ENCODE measurements at regions not wholly inside any gene's neighbourhood (a gene's known extent, or its start where the extent isn't known, plus 50 kb on each side); places are given as distances from the start of the nearest gene placed in this dataset.

DNA sequence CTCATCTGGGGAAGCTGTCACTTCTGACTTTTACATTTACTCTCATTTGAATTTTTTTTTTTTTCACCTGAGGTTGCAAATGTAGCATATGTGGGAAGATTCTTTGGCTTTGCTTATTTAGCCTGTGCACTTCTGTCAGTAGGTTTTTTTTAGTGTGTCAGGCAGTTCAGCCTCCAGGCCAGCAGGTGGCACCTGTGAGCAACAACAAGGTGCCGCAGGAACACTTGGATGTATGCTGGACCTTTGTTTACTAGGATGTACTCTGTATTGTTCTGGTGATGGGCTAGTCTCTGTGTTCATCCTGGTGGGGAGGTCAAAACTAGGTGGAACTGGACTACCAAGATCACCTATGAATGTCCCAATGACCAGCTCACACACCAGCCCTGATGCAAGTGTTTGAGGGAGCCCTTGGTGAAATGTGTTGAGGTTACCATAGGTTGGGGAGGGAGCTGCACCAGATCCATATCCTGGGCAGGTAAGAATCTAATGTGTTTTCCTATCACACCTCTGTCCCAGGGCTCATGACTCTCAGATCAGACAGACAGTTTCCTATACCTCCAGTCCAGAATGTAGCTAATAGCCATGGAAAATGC, 618.2 kb downstream of the BRINP3 start:
- H3K4me1 ChIP-seq (ENCODE audit: control insufficient read depth in 1 of 2, insufficient read depth in 1 of 2, low read depth in 1 of 2, low read length in 1 of 2), result no peaks in the 10 kb centered on the region

DNA sequence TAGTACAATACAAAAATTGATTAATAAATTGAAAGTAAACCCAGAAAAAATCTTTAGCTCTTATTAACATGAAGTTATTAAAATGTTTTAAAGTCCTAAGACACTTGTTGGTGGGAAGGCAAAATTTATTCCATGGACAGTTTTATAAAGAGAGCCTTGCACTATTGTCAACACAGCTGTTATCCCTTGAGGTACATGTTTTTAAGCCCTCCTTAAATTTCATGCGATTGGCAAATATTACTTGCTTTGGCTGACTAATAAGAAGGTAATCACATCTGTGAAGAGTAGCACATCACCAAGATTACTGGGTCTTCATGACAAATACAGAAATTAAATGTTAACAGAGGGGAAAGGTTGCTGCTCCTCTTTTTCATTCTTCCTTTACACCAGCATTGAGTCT, 611.1 kb downstream of the BRINP3 start:
- Histone ChIP-seq H3K36me3 (no peaks in the 10 kb centered on the region), H3K4me3 (ENCODE audit: low read depth in 1 of 2, low read length in 1 of 2) (no peak overlapping the region), H3K4me1 (ENCODE audit: control insufficient read depth in 1 of 2, insufficient read depth in 1 of 2, low read depth in 1 of 2, low read length in 1 of 2) (no peaks in the 10 kb centered on the region), H3K27ac (no peak overlapping the region), H3K27me3 (no peaks in the 10 kb centered on the region), H3K9me3 (no peaks in the 10 kb centered on the region)
- TF ChIP-seq CTCF (IDR thresholded peaks at IDR 0.05), result no peak

More for the DNA sequence above, 618.2 kb downstream of the BRINP3 start:
- H3K4me3 ChIP-seq (ENCODE audit: low read depth in 1 of 2, low read length in 1 of 2), result no peak overlapping the region
- no peaks in the 10 kb centered on the region for H3K36me3 ChIP-seq
- no peaks in the 10 kb centered on the region for H3K9me3 ChIP-seq
- H3K27me3 ChIP-seq, result no peaks in the 10 kb centered on the region
- H3K27ac ChIP-seq, result no peak overlapping the region
- TF ChIP-seq CTCF (IDR thresholded peaks at IDR 0.05), result peak; percentile 38

DNA sequence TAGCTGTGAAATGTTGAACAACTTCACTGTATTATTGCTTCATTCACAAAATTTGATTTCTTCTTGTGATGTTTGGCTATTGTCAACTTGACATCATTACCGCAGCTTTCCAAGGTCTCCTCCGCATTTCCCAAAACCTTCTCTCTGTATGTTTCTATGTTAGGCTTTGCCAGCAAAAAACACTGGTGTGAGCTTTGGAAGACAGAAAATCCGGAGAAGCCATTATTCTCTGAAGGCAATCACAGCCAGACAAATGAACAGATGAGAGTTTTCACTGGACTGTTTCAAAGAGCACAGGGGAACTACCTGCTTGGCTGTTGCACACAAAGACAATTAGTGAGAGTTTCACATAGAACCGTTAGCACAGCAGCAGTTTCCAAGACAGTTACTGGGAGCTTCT, 609.6 kb downstream of the BRINP3 start:
- no peaks in the 10 kb centered on the region for H3K27me3 ChIP-seq
- TF ChIP-seq CTCF (IDR thresholded peaks at IDR 0.05), result no peak
- H3K4me3 ChIP-seq (ENCODE audit: low read depth in 1 of 2, low read length in 1 of 2), result no peak overlapping the region

DNA sequence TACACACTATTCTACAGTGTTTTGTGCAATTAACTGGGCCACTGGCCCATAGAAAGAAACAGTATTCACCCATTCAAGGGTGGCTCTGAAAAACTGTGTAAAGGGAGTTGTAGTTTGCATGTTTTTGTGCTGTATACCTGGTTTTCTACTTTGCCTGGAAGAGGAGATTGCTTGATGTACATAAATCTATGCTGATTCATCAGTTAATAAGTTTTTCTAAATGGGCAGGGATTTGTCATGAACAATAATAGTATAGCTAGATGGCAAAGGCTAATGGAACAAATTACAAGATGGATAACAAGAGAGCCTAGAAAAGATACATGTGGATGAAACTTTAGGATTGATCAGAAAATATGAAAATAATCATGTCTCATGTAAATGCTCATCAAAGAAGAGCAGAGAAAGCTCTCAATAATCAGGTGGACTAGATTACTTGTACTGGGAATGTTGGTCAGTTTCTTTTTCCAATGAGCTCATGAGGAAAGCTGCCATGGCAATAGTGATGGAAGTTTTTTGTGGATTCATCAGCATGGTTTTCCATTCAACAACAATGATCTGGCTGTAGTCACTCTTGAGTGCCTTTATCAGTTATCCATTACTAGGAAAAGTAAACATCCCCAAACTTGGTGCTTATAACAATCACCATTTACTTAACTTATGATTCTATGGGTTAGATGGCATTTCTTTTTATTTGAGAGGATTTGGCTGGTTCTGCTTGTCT, 602.8 kb downstream of the BRINP3 start:
- Histone ChIP-seq H3K4me1 (ENCODE audit: control insufficient read depth in 1 of 2, insufficient read depth in 1 of 2, low read depth in 1 of 2, low read length in 1 of 2) (no peaks in the 10 kb centered on the region), H3K36me3 (no peaks in the 10 kb centered on the region), H3K27ac (no peak overlapping the region), H3K27me3 (no peaks in the 10 kb centered on the region), H3K4me3 (ENCODE audit: low read depth in 1 of 2, low read length in 1 of 2) (no peak overlapping the region), H3K9me3 (no peaks in the 10 kb centered on the region)
- TF ChIP-seq CTCF (IDR thresholded peaks at IDR 0.05), result no peak

More for the DNA sequence above, 609.6 kb downstream of the BRINP3 start:
- H3K9me3 ChIP-seq, result no peaks in the 10 kb centered on the region
- H3K27ac ChIP-seq, result no peak overlapping the region
- H3K36me3 ChIP-seq, result no peaks in the 10 kb centered on the region
- H3K4me1 ChIP-seq (ENCODE audit: control insufficient read depth in 1 of 2, insufficient read depth in 1 of 2, low read depth in 1 of 2, low read length in 1 of 2), result no peaks in the 10 kb centered on the region

DNA sequence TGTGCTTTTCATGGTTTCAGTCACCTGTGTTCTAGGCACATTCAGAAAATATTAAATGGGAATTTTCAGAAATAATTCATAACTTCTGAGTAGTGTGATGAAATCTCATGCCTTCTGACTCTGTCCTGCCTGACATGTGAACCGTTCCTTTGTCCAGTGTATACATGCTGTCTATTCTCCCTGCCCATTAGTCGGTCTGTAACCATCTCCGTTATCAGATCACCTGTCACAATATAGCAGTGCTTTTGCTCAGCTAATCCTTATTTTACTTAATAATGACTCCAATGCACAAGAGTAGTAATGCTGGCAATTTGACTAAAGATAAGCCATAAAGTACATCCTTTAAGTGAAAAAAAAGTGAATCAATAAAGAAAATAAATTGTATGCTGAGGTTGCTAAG, 597.5 kb downstream of the BRINP3 start:
- H3K4me1 ChIP-seq (ENCODE audit: control insufficient read depth in 1 of 2, insufficient read depth in 1 of 2, low read depth in 1 of 2, low read length in 1 of 2), result no peaks in the 10 kb centered on the region
- no peaks in the 10 kb centered on the region for H3K36me3 ChIP-seq
- H3K27me3 ChIP-seq, result no peaks in the 10 kb centered on the region
- no peak overlapping the region for H3K27ac ChIP-seq
- no peaks in the 10 kb centered on the region for H3K9me3 ChIP-seq
- no peak overlapping the region for H3K4me3 ChIP-seq (ENCODE audit: low read depth in 1 of 2, low read length in 1 of 2)
- no peak for TF ChIP-seq CTCF (IDR thresholded peaks at IDR 0.05)

Measured in neutrophil (primary cell).